Activated CD8-positive, alpha-beta memory T cell treated with anti-CD3 and anti-CD28 coated beads, Interleukin-2, amount 50 U/mL, for 4 hours (primary cell): ENCODE measurements at regions not wholly inside any gene's neighbourhood (a gene's known extent, or its start where the extent isn't known, plus 50 kb on each side); places are given as distances from the start of the nearest gene placed in this dataset.

ENCODE experiments used
- DNase-seq: peaks from one replicate; pipeline ENCODE4 v3.0.0-alpha.2; 2020

DNA sequence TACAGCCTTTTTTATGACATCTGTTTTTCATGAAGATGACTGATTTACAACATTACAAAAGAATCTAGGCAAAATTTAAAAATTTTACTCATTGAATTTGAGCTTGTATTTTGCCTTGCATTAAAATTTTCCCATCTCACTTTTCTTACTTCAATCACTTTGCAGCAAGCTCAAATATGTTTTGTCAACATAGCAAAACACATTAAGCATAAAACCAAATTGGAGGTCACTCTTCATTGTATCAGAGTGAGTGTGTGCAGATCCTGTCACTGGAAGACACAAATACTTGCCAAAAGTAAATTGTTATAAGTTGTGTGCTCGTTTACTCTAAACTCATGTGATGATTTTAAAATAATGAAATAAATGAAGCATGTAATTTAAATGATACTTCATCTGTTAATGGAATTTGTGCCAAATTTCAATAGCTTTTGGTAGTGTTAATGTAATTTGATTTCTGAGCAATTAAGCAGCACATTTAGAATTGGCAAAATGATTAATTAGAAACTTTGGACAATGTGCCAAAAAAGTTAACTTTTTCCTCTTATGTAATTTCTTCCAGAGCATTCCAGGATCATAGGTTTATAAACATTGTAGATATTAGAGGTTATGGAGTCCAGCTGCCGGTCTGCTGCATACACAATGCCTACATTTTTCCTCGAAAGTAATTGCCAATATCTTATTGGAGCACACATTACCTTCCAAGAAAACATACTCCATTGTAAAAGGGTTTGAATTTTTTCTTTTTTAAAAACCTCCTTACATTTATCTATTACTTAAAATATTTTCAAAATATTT is 1078.2 kb upstream of the LRRTM3 start:
- no peak for DNase-seq

DNA sequence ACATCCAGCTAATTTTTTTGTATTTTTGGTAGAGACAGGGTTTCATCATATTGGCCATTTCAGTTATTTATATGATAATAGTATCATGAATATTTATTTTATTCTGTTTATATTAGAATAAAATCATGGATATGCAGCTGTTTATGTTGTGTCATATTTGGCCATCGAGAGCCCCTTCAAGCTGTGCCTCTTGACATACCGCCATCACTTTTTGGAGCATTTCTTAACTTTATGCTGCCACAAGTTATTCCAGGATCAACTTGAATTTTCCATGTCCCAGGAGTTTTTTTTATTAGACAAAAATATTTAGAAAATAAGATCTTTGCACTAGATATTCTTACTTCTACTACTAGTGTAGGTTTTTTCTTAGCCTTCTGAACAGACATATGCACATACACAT is 1067.0 kb upstream of the LRRTM3 start:
- DNase-seq = no peak

DNA sequence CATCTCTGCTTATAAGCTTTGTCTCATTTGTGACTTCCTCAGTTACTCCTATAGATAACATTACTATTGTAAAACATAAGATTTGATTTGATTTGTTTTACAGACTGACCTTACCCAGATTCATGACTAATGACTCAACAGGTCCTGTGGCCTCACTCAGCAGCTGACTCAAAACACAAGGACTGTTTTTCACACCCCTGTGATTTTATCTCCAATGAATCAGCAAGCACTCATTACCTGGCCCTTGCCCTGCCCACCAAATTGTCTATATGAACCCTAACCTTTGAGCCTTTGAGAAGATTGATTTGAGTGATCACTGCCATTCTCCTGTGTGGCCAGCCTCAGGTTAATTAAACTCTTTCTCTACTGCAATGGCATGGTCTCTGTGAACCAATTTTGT is 1064.6 kb upstream of the LRRTM3 start:
- no peak for DNase-seq
